Putamen (tissue), 1 donor: ENCODE measurements at regions not wholly inside any gene's neighbourhood (a gene's known extent, or its start where the extent isn't known, plus 50 kb on each side); places are given as distances from the start of the nearest gene placed in this dataset.
"Not testable (repeated sequence)": the region's sequence is repeated elsewhere in the genome, so short reads cannot be mapped to it uniquely, and the experiment has no call there.

Experiments used
- DNase-seq: peaks from one replicate; pipeline ENCODE4 v3.0.0-alpha.2; 2016; ENCODE audit warnings: low spot score

- DNase-seq, result no peak
These were observed 130.1 kb upstream of the SLC44A1 start for GRCh38 chr9:105114318-105114717.

GRCh38 chr9:105114964-105115728 is 129.3 kb upstream of the SLC44A1 start:
- DNase-seq, result no peak

- no peak for DNase-seq
These were observed 128.2 kb upstream of the SLC44A1 start for GRCh38 chr9:105116052-105116868.

GRCh38 chr9:105117234-105117633 is 127.2 kb upstream of the SLC44A1 start:
- no peak for DNase-seq

- no peak for DNase-seq
These were observed 125.8 kb upstream of the SLC44A1 start for GRCh38 chr9:105118636-105119035.

- peak; percentile 71 for DNase-seq
These were observed 125.3 kb upstream of the SLC44A1 start for GRCh38 chr9:105119156-105119555.

- DNase-seq, result no peak
These were observed 122.5 kb upstream of the SLC44A1 start for GRCh38 chr9:105121861-105122430.

- DNase-seq, result not testable (repeated sequence)
These were observed 119.9 kb upstream of the SLC44A1 start for GRCh38 chr9:105124598-105124997.

- no peak for DNase-seq
These were observed 118.2 kb upstream of the SLC44A1 start for GRCh38 chr9:105126226-105126625.

- no peak for DNase-seq
These were observed 116.6 kb upstream of the SLC44A1 start for GRCh38 chr9:105127863-105128220.

GRCh38 chr9:105128908-105129600 is 115.4 kb upstream of the SLC44A1 start:
- DNase-seq, result no peak

GRCh38 chr9:105129731-105130130 is 114.7 kb upstream of the SLC44A1 start:
- no peak for DNase-seq

- DNase-seq, result no peak
These were observed 112.5 kb upstream of the SLC44A1 start for GRCh38 chr9:105131981-105132380.

- DNase-seq, result no peak
These were observed 111.8 kb upstream of the SLC44A1 start for GRCh38 chr9:105132606-105133005.

GRCh38 chr9:105138306-105138801 is 106.1 kb upstream of the SLC44A1 start:
- no peak for DNase-seq

GRCh38 chr9:105141146-105141975 is 103.1 kb upstream of the SLC44A1 start:
- no peak for DNase-seq

GRCh38 chr9:105141976-105142250 is 102.5 kb upstream of the SLC44A1 start:
- DNase-seq, result no peak

- no peak for DNase-seq
These were observed 101.9 kb upstream of the SLC44A1 start for GRCh38 chr9:105142406-105143135.

GRCh38 chr9:105143136-105143430 is 101.4 kb upstream of the SLC44A1 start:
- DNase-seq, result no peak

- no peak for DNase-seq
These were observed 100.4 kb upstream of the SLC44A1 start for GRCh38 chr9:105144076-105144475.

GRCh38 chr9:105144841-105145240 is 99.6 kb upstream of the SLC44A1 start:
- no peak for DNase-seq
